ENCODE measurements at regions not wholly inside any gene's neighbourhood (a gene's known extent, or its start where the extent isn't known, plus 50 kb on each side); places are given as distances from the start of the nearest gene placed in this dataset.

GRCh38 chr18:44374966-44375365 lies 305.7 kb upstream of the SETBP1 start:
- 81 to 85% (median 81%) methylated on average over 3 of the region's 3 CpGs for WGBS, 3 donors

GRCh38 chr18:44386401-44386800 lies 294.3 kb upstream of the SETBP1 start:
- H3K27ac ChIP-seq = no peak overlapping the region
- 40 to 51% (median 45%) methylated on average over 5 of the region's 5 CpGs for WGBS, 3 donors
- no peaks in the 10 kb centered on the region for H3K9me3 ChIP-seq
- H3K27me3 ChIP-seq = no peaks in the 10 kb centered on the region
- intact Hi-C loops (cut with DNase I) = no loop called here
- H3K4me3 ChIP-seq = no peak overlapping the region
- TF ChIP-seq CTCF (IDR thresholded peaks at IDR 0.05) = no peak
- no peak for TF ChIP-seq POLR2A (IDR thresholded peaks at IDR 0.05)
- no peak for TF ChIP-seq EP300 (IDR thresholded peaks at IDR 0.05)
- peaks cover 1% of the 10 kb centered on the region for H3K4me1 ChIP-seq (ENCODE audit: insufficient read depth)
- no peak for DNase-seq
- no peaks in the 10 kb centered on the region for H3K36me3 ChIP-seq

More at GRCh38 chr18:44374966-44375365, 305.7 kb upstream of the SETBP1 start:
- Histone ChIP-seq H3K36me3 (no peaks in the 10 kb centered on the region), H3K4me3 (no peak overlapping the region), H3K9me3 (no peaks in the 10 kb centered on the region), H3K27me3 (no peaks in the 10 kb centered on the region), H3K27ac (no peak overlapping the region), H3K4me1 (ENCODE audit: insufficient read depth) (no peaks in the 10 kb centered on the region)
- intact Hi-C loops (cut with DNase I) = no loop called here
- no peak for TF ChIP-seq POLR2A (IDR thresholded peaks at IDR 0.05)
- TF ChIP-seq CTCF (IDR thresholded peaks at IDR 0.05) = no peak
- no peak for TF ChIP-seq EP300 (IDR thresholded peaks at IDR 0.05)
- no peak for DNase-seq

- intact Hi-C loops (cut with DNase I) = no loop called here
- Histone ChIP-seq H3K36me3 (no peaks in the 10 kb centered on the region), H3K4me1 (ENCODE audit: insufficient read depth) (peaks cover 1% of the 10 kb centered on the region), H3K4me3 (no peak overlapping the region), H3K9me3 (no peaks in the 10 kb centered on the region), H3K27me3 (no peaks in the 10 kb centered on the region), H3K27ac (no peak overlapping the region)
- 49 to 51% (median 50%) methylated on average over 2 of the region's 2 CpGs for WGBS, 3 donors
- TF ChIP-seq POLR2A (IDR thresholded peaks at IDR 0.05) = no peak
- TF ChIP-seq EP300 (IDR thresholded peaks at IDR 0.05) = no peak
- no peak for TF ChIP-seq CTCF (IDR thresholded peaks at IDR 0.05)
- no peak for DNase-seq
These were observed 292.4 kb upstream of the SETBP1 start for GRCh38 chr18:44388329-44388728.

- Histone ChIP-seq H3K27ac (no peak overlapping the region), H3K4me3 (no peak overlapping the region)
- intact Hi-C loops (cut with DNase I) = no loop called here
These were observed 287.8 kb upstream of the SETBP1 start for GRCh38 chr18:44392933-44393332.

More at GRCh38 chr18:44392933-44393332, 287.8 kb upstream of the SETBP1 start:
- Histone ChIP-seq H3K4me1 (ENCODE audit: insufficient read depth) (no peaks in the 10 kb centered on the region), H3K27me3 (no peaks in the 10 kb centered on the region), H3K9me3 (no peaks in the 10 kb centered on the region), H3K36me3 (no peaks in the 10 kb centered on the region)
- TF ChIP-seq EP300 (IDR thresholded peaks at IDR 0.05) (no peak), POLR2A (IDR thresholded peaks at IDR 0.05) (no peak), CTCF (IDR thresholded peaks at IDR 0.05) (no peak)
- DNase-seq = no peak
